ENCODE measurements at regions not wholly inside any gene's neighbourhood (a gene's known extent, or its start where the extent isn't known, plus 50 kb on each side); places are given as distances from the start of the nearest gene placed in this dataset.
A peak's percentile ranks its signal among the peaks of the same experiment; 100 is the strongest.

- no peak for DNase-seq
Observed at GRCh38 chr20:4095639-4096038, 53.0 kb upstream of the SMOX start.

DNA sequence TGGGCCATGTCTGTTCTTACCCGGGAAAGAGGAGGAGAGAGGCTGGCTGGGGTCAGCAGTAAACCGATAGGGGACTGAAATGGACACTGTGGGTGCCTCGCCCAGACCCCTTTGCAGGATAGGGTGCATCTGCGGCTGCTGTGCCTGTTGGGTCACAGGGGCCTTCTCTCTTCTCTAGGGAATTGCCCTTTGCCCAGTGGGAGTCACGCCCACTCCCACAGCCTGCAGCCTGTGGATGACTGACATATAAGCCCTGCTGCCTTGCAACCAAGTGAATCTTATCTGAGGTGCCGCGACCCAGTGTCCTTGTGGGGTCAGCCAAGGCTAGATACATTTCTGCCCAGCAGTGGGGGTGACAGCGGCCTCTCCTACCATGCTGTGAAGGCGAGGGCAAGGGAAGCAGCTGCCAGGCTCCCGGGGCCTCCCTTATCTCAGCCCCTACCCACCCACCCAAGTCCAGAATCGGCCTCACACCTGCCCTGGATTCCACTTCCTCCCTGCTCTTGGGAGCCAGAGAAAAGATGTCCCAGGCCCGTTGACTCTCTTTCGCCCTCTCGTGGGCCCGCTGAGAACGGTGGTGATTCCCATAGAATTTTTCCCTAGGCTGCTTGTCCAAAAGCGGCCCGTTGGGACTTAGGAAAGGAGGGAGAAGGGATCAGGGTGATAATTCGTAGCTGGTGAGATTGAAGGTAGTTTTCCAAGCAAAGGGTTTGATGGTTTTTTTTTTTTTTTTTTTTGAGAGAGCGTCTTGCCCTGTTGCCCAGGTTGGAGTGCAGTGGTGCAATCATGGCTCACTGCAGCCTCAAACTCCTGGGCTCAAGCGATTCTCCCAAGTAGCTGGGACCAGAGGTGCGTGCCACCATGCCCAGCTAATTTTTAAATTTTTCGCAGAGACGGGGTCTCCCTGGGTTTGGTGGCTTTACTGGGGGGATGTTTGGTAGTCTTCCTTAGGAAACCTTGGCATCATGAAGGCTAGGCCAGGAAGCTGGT is 56.8 kb upstream of the SMOX start:
- peak; percentile 69 to 79 (median 71) for DNase-seq

DNA sequence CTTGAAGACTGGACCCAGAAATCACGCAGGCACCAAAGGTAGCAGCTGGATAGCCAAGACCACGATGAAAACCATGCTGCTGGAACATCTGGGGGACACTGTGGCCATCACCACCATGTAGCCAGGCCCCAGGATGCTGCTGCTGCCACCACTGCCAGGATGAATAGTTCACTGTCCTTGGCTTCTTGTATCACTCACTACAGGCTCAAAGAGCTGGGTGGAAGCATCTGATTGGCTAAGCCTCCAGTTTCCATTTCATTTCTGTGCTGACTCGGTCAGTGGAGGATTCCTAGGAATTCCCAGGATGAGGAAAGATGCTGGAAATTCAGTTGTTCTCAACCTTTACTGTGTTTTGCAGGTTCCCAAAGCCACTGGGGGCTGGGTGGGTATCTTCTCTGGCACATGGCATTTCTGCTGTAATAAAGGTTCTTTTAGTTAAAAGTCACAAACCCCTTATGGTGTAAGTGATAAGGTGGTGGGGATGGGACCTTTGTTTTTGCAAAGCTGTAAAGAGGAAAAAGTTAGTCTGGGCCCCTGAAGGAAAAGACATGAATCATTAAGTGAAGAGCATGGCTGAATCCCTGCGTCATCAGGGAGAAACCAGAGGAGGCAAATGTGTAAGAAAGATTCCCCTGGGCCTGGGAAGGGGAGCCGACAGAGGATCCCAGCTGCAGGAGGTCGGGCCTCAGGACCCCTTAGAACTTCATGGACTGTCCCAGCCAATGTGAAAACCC is 57.7 kb upstream of the SMOX start:
- DNase-seq, result peak; percentile 87 to 97 (median 91)

GRCh38 chr20:4089756-4090487 is 58.7 kb upstream of the SMOX start:
- peak; percentile 62 to 66 (median 63) for DNase-seq

- no peak for DNase-seq
Observed at GRCh38 chr20:4088766-4089165, 59.9 kb upstream of the SMOX start.

DNA sequence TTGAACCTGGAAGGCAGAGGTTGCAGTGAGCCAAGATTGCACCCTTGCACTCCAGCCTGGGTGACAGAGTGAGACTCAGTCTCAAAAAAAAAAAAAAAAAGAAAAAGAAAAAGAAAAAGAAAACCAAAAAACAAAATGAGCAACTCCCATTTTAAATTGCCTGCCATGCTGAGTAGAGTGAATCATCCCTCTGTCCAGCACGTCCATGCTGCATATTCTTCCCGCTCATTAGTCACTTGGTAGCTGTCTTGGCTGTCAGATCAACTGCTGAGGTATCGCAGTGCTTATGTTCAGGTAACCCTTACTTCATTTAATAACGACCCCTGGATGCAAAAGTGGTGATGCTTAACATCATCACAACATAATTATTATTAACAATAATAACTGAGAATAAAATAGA is 60.7 kb upstream of the SMOX start:
- peak in 2 of 3 donors; percentile 51 to 58 for DNase-seq

DNA sequence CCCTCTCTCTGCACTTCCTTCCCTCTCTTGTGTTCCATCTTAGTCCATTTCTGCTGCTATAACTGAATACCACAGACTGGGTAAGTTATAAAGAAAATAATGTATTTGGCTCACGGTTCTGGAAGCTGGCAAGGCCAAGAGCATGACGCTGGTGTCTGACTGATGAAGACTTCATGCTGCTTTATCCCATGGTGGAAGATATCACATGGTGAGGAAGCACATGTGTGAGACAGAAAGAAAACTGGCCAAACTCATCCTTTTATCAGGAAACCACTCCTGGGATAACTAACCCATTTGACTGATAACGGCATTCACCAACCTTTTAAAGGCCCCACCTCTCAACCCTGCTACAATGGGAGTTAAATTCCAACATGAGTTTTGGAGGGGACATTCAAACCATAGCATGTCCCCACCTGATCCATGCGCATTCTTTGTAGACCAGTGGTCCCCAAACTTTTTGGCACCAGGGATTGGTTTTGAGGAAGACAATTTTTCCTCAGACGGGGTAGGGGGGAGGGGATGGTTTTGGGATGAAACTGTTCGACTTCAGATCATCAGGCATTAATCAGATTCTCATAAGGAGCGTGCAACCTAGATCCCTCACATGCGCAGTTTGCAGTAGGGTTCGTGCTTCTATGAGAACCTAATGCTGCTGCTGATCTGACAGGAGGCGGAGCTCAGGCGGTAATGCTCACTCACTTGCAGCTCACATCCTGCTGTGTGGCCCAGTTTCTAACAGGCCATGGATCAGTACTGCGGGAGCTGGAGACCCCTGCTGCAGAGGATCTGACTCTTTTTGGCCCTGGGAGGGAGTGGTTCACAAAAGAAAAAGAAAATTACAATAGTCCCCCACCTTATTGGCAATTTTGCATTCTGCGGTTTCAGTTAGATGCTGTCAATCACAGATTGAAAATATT is 61.6 kb upstream of the SMOX start:
- DNase-seq, result no peak

DNA sequence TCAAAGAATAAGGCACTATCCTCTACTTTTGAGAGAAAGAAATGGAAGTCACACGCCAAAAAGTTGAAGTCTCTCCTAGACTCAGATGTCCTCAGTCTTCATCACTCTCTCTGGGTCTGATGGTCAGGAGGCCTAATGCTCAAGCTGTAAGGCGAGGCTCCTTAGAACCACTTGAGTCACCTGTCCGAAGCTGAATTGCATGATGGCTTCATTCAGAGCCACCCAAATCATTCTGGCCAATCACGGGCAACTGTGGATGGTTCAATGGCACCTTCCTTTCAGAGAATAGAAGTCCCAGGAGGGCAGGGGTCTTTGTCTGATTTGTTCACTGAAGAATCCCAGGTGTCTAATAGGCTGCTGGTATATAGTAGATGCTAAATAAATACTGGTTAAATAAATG is 63.9 kb upstream of the SMOX start:
- DNase-seq, result no peak

GRCh38 chr20:4084096-4084495 is 64.5 kb upstream of the SMOX start:
- no peak for DNase-seq

DNA sequence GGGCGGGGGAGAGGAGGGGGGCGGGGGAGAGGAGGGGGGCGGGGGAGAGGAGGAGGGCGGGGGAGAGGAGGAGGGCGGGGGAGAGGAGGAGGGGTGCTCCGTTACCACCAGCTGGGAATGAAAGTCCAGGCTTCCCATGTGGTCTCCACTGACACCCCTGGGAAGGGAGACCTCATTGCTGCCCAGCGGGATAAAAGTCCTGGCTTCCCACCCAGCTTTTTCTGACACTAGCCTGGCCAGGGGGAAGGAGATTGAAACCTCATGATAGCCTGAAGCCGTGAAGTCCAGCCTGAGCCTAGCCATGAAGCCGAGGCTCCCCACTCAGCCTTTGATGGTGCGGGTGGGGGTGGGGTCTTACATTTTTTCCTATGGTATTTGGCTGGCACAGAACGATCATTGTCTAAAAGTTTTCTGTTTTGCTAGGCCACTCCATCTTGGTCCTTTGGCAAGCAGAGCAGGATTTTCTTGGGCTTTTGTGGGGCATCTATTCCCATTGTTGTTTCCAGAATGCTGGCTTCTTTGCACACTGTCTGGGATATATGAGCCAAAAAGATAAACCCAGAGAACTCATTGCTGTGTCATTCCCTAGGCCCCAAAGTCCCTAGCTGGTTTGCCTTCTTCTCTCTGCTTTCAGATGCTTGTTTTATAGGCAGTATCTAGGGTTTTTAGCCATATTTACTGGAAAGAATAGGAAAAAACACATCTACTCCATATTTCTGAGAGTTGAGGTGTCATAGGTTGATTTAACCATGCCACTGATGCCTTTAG is 65.3 kb upstream of the SMOX start:
- peak in 1 of 3 donors; percentile 47 for DNase-seq

DNA sequence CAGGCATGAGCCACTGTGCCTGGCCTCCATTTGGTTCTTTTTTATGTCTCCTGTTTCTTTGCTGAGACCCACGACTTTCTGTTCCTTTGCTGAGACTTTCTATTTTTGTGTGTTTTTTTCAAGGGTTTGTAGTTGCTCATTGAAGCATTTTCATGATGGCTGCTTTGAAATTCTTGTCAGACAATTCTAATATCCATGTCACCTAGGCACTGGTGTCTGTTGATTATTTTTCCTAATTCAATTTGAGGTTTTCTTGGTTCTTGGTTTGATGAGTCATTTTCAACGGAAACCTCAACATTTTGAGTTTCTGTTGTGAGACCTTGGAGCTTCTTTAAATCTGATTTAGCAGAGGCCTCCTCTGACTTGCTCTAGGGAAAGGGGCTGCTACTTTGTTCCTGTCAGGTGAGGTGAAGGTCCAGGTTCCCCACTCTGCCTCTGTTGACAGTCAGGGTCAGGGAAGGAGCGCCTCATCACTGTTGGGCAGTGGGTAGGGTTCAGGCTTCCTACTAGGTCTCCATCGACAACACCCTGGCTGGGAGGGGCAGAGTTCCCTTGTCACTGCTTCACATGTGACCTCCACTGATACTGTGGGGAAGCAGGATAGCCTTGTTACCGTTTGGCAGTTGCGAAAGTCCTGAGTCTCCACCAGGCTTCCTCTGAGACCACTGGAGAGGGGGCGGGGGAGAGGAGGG is 66.1 kb upstream of the SMOX start:
- peak; percentile 77 to 85 (median 81) for DNase-seq

DNA sequence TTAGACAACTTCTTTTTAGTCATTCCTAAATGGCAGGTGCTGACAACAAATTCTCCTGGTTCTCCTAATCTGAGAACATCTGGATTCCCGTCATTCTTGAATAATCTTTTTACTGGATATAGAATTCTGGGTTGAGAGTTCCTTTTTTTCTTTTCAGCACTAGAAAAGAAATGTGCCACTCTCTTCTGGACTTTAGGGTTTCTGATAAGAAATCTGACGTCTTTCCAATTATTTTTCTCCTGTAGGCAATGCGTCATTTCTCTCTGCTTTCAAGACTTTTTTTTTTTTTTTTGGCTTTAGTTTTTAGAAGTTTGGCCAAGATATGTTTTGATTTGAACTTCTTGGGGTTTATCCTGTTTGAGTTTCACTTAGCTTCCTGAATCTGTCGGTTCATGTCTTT is 66.1 kb upstream of the RNF24 start:
- DNase-seq, result no peak

DNA sequence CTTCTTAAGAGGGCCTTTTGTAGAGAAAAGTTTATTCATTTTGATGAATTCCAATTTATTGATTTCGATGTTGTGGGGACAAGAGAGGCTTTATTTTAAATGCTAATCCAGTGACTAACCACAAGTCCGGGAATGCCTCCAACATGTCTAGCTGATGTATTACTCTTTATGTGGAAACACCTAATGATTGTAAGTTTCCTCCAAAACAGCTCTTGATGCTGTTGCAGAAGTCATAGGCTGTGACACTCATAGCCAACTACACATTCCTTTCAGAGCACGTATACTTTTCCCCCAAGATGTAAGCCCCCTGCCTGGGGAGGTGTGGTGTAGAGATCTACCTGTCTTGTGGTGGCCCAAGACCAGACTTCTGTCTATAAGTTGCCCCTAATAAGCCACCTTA is 61.3 kb upstream of the RNF24 start:
- peak in 1 of 3 donors; percentile 60 for DNase-seq

- DNase-seq, result no peak
Observed at GRCh38 chr20:4076033-4076432, 60.7 kb upstream of the RNF24 start.

GRCh38 chr20:4074877-4075455 is 59.6 kb upstream of the RNF24 start:
- DNase-seq, result peak in 1 of 3 donors; percentile 47

- DNase-seq, result no peak
Observed at GRCh38 chr20:4073852-4074741, 58.7 kb upstream of the RNF24 start.

DNA sequence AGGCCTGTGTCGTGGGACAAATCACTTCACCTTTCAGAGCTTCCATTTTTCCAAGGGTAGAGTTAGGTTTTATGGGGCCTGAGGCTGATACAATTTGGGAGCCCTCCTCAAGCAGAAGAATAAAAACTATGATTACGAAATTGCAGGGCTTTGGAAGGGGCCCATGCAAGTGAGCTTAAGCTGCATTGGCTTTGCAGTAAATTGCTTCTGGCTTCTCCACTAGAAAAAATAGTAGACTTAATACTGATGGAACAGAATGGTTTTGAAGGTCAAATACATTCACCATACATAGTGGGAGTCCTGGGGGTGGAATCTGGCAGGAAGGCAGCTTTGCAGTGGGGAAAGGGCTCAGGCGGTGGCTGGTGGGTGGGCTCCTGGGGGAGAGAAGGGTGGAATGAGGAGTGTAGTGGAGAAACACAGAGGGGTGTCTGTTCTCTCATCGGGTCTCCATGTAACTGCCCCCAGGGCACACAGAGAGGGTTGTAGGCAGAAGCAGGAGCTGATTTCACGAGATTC is 55.9 kb upstream of the RNF24 start:
- DNase-seq, result no peak

DNA sequence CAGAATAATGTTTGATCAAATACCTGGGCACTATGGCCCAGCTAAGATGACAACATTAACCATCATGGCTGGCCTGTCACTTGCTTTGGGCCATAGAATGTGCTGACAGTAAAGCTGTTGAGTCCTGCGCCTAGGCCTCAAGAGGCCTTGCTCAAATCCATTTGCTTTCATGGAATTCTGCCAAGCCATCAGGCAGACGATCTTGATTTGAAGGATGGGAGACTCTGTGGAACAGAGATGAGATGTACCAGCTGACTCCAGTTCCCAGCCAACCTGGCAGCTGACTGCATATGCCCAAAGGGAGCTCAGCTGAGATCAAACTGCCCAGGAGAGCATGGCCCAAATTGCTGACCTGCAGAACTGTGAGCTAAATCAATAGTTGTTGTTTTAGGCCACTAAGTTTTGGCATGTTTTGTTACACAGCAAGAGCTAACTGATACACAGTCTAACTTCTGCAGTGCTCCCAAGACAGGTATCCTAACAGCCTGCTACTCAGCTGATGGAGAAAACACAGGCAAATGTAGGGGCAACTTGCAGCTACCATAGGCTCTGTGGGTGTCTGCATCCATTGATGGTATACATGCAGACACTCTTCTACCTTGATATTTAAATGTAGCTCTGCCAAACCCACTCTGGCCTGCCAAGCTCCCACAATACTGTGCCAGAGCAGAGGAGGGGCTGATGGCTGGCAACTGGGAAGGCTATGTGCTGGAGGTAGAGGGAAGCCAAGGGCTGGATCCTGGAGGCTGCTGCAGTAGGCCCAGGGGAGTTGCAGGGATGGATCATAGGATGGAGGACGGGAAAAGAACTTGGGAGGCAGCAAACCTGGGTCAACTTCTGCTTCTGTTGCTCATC is 55.2 kb upstream of the RNF24 start:
- DNase-seq, result no peak

Measured in suppressor macrophage treated with lipopolysaccharide for 1 hour (primary cell).